ENCODE measurements at regions not wholly inside any gene's neighbourhood (a gene's known extent, or its start where the extent isn't known, plus 50 kb on each side); places are given as distances from the start of the nearest gene placed in this dataset.
"Not testable (repeated sequence)": the region's sequence is repeated elsewhere in the genome, so short reads cannot be mapped to it uniquely, and the experiment has no call there.

- no peak for DNase-seq
These were observed 89.2 kb upstream of the PCED1B start for GRCh38 chr12:46990211-46990610.

DNA sequence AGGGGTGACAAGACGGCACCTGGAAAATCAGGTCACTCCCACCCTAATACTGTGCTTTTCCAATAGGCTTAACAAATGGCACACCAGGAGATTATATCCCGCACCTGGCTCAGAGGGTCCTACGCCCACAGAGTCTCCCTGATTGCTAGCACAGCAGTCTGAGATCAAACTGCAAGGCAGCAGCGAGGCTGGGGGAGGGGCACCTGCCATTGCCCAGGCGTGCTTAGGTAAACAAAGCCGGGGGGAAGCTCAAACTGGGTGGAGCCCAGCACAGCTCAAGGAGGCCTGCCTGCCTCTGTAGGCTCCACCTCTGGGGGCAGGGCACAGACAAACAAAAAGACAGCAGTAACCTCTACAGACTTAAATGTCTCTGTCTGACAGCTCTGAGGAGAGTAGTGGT is 87.4 kb upstream of the PCED1B start:
- DNase-seq: not testable (repeated sequence)

DNA sequence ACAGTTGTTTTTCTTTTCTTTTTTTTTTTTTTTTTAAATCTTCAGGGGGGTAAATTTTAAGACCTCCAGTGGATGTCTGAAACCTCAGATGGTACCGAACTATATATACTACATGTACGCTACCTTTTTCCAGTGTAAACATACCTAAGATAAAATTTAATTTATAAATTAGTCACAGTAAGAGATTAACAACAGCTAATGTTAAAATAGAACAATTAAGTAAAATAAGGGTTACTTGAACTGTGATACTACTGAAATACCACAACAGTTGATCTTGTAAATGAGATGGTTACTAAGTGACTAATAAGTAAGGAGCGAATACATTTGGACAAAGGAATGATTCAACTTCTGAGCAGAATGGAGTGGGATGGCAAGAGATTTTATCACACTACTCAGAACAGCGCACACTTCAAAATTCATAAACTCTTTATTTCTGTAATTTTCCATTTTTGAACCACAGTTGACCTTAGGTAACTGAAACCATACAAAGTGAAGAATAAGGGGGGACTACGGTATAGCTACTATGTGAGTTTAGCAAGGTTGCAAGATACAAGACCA is 80.5 kb upstream of the PCED1B start:
- no peak for DNase-seq

GRCh38 chr12:47004634-47005033 is 74.8 kb upstream of the PCED1B start:
- no peak for DNase-seq

DNA sequence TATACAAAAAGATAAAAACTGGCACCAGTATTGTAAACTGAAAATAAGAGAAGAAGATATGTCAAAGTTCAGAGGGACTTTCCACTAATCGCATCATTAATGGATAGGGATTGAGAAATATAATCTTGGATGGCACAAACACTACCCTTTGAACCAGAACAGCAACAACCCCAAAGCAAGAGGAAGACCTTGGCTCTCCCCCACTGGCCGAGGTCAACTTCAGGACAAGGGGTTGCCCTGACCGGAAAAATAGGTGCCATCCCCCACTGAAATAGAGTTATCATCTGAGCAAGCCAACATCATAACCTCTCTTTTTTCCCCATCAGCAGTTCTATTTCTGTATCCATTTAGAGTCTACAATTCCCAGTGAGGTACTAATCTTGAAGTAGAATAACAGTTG is 72.4 kb upstream of the PCED1B start:
- DNase-seq: no peak

- DNase-seq: no peak
These were observed 66.9 kb upstream of the PCED1B start for GRCh38 chr12:47012552-47012951.

- no peak for DNase-seq
These were observed 64.9 kb upstream of the PCED1B start for GRCh38 chr12:47014474-47014873.

- DNase-seq: no peak
These were observed 64.0 kb upstream of the PCED1B start for GRCh38 chr12:47015381-47015780.

- DNase-seq: no peak
These were observed 62.2 kb upstream of the PCED1B start for GRCh38 chr12:47017041-47017713.

DNA sequence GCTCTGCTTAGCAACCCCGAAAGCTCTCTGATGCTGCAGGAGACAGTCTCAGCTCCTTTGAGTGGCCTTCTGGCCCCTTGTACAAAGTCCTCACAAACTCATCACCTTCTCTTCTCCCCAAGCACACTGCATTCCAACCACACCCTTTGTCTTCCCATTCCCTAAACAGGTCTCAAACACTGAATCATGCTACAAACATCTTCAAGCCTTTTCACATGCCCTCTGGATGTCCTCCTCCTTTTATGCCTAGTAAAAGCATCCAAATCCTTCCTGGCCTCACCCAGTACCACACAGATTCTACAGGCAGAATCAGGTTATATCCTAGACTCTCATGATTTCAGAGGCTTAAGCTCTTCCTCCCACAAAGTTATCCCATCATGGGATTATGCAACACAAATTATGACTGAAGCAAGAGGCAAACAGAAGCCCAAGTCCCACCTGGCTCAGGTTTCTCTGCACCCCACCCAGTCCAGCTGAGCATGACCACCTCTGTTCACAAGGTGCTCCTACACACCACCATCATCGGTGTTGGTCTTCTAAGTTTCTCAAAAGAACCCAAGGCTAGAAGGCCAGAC is 61.4 kb upstream of the PCED1B start:
- no peak for DNase-seq

DNA sequence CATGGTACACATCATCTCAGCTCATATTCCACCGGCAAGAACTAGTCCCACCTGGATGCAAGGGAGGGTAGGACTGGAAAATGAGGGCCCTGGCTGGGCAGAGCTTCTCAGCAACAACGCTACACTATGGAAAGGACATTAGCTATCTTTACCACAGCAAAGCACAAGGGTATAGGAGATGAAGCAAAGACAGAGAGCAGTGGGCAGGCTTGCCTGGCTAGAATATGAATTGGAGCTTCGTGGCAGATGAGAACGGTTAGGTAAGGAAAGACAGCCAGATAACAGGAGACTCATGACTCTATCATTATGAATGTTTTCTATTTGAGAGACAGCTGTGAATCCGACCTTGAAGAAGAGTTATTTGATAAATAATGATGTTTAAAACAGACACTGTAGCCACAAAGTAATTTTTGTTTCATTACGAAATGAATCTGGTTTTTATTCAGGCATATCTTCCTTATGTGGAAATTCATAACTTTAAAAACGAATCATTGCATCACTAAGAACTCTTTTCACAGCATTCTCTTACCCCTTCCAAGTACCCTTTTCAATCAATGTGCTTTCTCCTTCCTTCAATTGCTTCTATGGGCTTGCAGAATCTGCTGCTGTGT is 59.1 kb upstream of the PCED1B start:
- no peak for DNase-seq

DNA sequence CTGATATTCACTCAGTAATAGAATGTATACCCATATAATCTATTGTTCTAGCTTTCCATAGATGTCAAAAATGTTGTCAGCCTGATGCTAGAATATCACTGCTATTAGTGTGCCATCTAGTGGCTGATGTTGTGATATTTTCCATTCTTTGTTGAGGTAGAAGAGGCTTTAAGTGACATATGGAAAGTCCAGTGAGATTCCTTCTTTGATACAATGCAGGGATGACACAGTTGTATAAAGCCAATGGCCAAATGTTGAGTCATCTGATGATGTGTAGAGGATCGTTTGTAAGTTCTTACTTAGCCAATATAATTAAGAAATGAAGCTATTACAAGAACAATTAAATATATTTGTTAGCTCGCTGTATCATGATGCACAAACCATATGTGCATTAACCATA is 58.1 kb upstream of the PCED1B start:
- peak; percentile 71 for DNase-seq

GRCh38 chr12:47022296-47022695 is 57.1 kb upstream of the PCED1B start:
- DNase-seq: no peak

- no peak for DNase-seq
These were observed 56.1 kb upstream of the PCED1B start for GRCh38 chr12:47023311-47023710.

DNA sequence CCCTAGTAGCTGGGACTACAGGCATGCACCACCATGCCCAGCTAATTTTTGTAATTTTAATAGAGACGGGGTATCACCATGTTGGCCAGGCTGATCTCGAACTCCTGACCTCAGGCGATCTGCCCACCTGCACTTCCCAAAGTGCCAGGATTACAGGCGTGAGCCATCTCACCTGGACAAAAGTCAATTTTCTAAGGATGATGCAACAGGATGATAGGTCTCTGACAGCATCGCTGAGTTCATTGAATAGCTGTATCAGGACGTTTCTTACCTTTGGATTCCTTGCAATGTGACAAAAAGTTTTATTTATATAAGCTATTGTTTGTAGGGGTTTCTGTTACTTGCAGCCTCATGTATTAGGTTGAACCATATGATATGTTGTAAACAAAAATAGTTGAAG is 55.5 kb upstream of the PCED1B start:
- DNase-seq: no peak

- no peak for DNase-seq
These were observed 55.0 kb upstream of the PCED1B start for GRCh38 chr12:47024463-47024862.

DNA sequence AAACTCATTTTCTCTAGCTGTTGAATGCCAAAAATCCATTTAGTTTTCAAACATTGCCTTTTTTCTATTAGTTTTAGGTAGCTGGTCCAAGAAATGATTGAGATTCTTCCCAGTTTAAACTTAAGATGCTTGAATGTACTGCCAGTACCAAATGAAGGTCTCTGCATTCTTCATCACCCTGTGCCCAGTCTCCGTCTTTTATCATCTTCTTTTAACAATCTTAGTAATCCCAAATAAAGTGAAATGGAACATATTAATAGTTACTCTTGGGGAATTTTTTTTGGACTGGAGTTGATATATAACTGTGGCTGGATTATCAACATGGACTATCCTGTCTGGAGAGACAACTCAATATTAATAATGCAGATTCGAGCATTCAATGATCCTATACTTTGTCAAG is 54.1 kb upstream of the PCED1B start:
- DNase-seq: no peak

DNA sequence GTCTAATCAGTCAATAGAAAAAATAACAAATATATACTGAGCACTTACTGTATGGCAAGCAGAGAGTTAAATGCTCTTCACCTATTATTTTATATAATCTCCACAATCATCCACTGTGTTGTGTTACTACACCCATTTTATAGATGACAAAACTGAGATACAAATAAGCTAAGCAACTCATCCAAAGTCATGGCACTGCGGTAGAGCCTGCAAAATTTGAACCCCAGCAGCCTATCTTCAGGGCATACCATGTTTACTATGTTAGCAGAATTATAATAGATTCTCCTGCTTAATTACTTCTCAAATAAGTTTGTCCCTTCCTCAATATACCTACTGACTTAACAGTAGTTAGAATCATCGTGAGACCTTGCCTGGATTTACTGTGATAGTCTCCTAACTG is 53.6 kb upstream of the PCED1B start:
- DNase-seq: no peak

DNA sequence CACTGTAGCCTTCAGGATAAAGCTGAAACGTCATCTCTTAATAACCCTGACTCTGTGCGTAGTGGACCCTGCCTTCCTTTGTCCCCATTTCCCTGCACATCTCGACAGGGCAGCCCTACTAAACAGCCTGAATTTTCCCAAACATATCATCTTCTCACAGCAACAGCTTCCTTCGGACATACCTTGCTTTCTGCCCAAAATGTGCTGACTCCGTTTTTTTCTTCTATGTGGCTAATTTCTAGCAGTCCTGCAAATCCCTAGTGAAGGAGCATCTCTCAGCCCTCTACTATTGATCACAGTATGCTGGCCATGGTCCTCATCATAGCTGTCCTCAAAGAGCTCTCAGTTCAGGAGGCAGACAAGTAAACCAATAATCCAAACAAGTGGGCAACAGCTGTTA is 53.1 kb upstream of the PCED1B start:
- DNase-seq: no peak
